WTC11 (cell line): ENCODE measurements at regions not wholly inside any gene's neighbourhood (a gene's known extent, or its start where the extent isn't known, plus 50 kb on each side); places are given as distances from the start of the nearest gene placed in this dataset.

Experiments
- ATF1 ChIP-seq: sonication (generic); formaldehyde crosslinking; IDR thresholded peaks from 2 replicates; pipeline ENCODE4 v1.8.1; 2023; ENCODE audit warnings: mild to moderate bottlenecking, moderate library complexity, missing genetic modification reagents
- CTCF ChIP-seq: fragments of 200-600 bp; IDR thresholded peaks from 2 replicates; pipeline ENCODE4 v1.8.0; 2022; ENCODE audit warnings: antibody characterized with exemption
- IRF2 ChIP-seq: sonication (generic); formaldehyde crosslinking; IDR thresholded peaks from 2 replicates; pipeline ENCODE4 v1.8.0; 2022; ENCODE audit warnings: low read depth, missing genetic modification reagents, borderline replicate concordance
- JAZF1 ChIP-seq: fragments of 250-450 bp; sonication (Bioruptor Pico); IDR thresholded peaks from 2 replicates; pipeline ENCODE4 v1.9.0; 2021; ENCODE audit warnings: moderate library complexity, mild to moderate bottlenecking, inconsistent platforms
- NFYB ChIP-seq: sonication (generic); formaldehyde crosslinking; conservative IDR thresholded peaks from 2 replicates; pipeline ENCODE4 v1.8.0; 2022; ENCODE audit warnings: low read depth, missing genetic modification reagents
- RELA ChIP-seq: sonication (generic); formaldehyde crosslinking; IDR thresholded peaks from 2 replicates; pipeline ENCODE4 v1.8.1; 2022; ENCODE audit warnings: missing genetic modification reagents, mild to moderate bottlenecking, borderline replicate concordance
- USF1 ChIP-seq: sonication (generic); formaldehyde crosslinking; IDR thresholded peaks from 2 replicates; pipeline ENCODE4 v1.8.0; 2022; ENCODE audit warnings: mild to moderate bottlenecking, missing genetic modification reagents
- USF2 ChIP-seq: sonication (generic); formaldehyde crosslinking; IDR thresholded peaks from 2 replicates; pipeline ENCODE4 v1.8.1; 2023; ENCODE audit warnings: mild to moderate bottlenecking, missing genetic modification reagents, moderate library complexity
- ZNF281 ChIP-seq: sonication (generic); formaldehyde crosslinking; IDR thresholded peaks from 2 replicates; pipeline ENCODE4 v1.8.0; 2023; ENCODE audit warnings: mild to moderate bottlenecking, missing genetic modification reagents

- TF ChIP-seq ZNF281 = no peak
- no peak for TF ChIP-seq CTCF
- no peak for TF ChIP-seq ATF1 (CRISPR knock-in tag)
- TF ChIP-seq USF1 (CRISPR knock-in tag) = no peak
- no peak for TF ChIP-seq USF2 (CRISPR knock-in tag)
- TF ChIP-seq JAZF1 = no peak
- no peak for TF ChIP-seq IRF2 (CRISPR knock-in tag)
- TF ChIP-seq RELA (CRISPR knock-in tag) = no peak
- no peak for TF ChIP-seq NFYB (CRISPR knock-in tag)
These were observed 78.1 kb upstream of the PAGE3 start for GRCh38 chrX:55342533-55343501.
